IPS-NIHi7 (cell line): ENCODE measurements at regions not wholly inside any gene's neighbourhood (a gene's known extent, or its start where the extent isn't known, plus 50 kb on each side); places are given as distances from the start of the nearest gene placed in this dataset.

Source experiments
- DNase-seq: peaks from one replicate; pipeline ENCODE4 v3.0.0; 2012; ENCODE audit warnings: mixed read lengths; ENCODE audit errors: extremely low spot score

- no peak for DNase-seq
These were observed 303.4 kb downstream of the SPRY2 start for GRCh38 chr13:80037505-80037888.

GRCh38 chr13:80036845-80037504 lies 304.0 kb downstream of the SPRY2 start:
- no peak for DNase-seq

- DNase-seq = no peak
These were observed 305.8 kb downstream of the SPRY2 start for GRCh38 chr13:80035096-80035495.

GRCh38 chr13:80033951-80034350 lies 307.0 kb downstream of the SPRY2 start:
- DNase-seq = no peak

- DNase-seq = no peak
These were observed 307.6 kb downstream of the SPRY2 start for GRCh38 chr13:80033286-80033685.

GRCh38 chr13:80030491-80030890 lies 310.4 kb downstream of the SPRY2 start:
- no peak for DNase-seq

- no peak for DNase-seq
These were observed 311.8 kb downstream of the SPRY2 start for GRCh38 chr13:80029170-80029569.

GRCh38 chr13:80022146-80022545 lies 318.8 kb downstream of the SPRY2 start:
- no peak for DNase-seq

GRCh38 chr13:80012251-80012650 lies 328.7 kb downstream of the SPRY2 start:
- DNase-seq = no peak

GRCh38 chr13:80011448-80012212 lies 329.3 kb downstream of the SPRY2 start:
- DNase-seq = no peak

- no peak for DNase-seq
These were observed 330.1 kb downstream of the SPRY2 start for GRCh38 chr13:80010846-80011245.

GRCh38 chr13:80010286-80010831 lies 330.6 kb downstream of the SPRY2 start:
- no peak for DNase-seq

GRCh38 chr13:80009760-80010159 lies 331.2 kb downstream of the SPRY2 start:
- no peak for DNase-seq

GRCh38 chr13:80006940-80007339 lies 334.0 kb downstream of the SPRY2 start:
- no peak for DNase-seq

GRCh38 chr13:80001510-80001842 lies 339.4 kb downstream of the SPRY2 start:
- no peak for DNase-seq

GRCh38 chr13:80000684-80001509 lies 340.0 kb downstream of the SPRY2 start:
- no peak for DNase-seq

GRCh38 chr13:79999601-80000000 lies 341.3 kb downstream of the SPRY2 start:
- DNase-seq = no peak

- DNase-seq = no peak
These were observed 342.5 kb downstream of the SPRY2 start for GRCh38 chr13:79998381-79998880.

GRCh38 chr13:79997244-79997643 lies 343.7 kb downstream of the SPRY2 start:
- no peak for DNase-seq

- peak; percentile 38 for DNase-seq
These were observed 345.6 kb downstream of the SPRY2 start for GRCh38 chr13:79995334-79995733.

GRCh38 chr13:79992111-79992510 lies 348.8 kb downstream of the SPRY2 start:
- DNase-seq = no peak

- no peak for DNase-seq
These were observed 350.9 kb downstream of the SPRY2 start for GRCh38 chr13:79990048-79990447.
